DND-41 (cell line): ENCODE measurements at regions not wholly inside any gene's neighbourhood (a gene's known extent, or its start where the extent isn't known, plus 50 kb on each side); places are given as distances from the start of the nearest gene placed in this dataset.

Experiments used
- EZH2 ChIP-seq: IDR thresholded peaks from 3 replicates; pipeline ENCODE4 v1.6.1; 2012; ENCODE audit warnings: borderline replicate concordance, low read depth, mild to moderate bottlenecking, moderate library complexity, low read length, inconsistent platforms; ENCODE audit not compliant: severe bottlenecking
- TF ChIP-seq, protein P1 (sequence below): IDR thresholded peaks from 2 replicates; pipeline ENCODE4 v1.5.1; 2012; ENCODE audit warnings: borderline replicate concordance, low read length, moderate library complexity, mild to moderate bottlenecking; ENCODE audit not compliant: poor library complexity, severe bottlenecking; ENCODE audit errors: extremely low read depth

DNA sequence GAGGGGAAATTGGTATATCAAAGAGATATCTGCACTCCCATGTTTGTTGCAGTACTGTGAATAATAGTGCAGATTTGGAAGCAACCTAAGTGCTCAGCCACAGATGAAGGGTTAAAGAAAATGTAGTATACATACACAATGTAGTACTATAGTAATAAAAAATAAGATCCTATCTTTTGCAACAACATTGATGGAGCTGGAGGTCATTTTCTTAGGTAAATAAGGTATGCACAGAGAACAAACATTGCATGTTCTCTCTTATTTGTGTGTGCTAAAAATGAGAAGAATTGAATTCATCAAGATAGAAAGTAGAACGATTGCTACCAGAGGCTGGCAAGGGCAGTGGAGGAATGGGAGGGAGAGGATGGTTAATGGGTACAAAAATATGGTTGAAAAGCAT lies 117.9 kb upstream of the TRAM1L1 start:
- TF ChIP-seq, protein P1, sequence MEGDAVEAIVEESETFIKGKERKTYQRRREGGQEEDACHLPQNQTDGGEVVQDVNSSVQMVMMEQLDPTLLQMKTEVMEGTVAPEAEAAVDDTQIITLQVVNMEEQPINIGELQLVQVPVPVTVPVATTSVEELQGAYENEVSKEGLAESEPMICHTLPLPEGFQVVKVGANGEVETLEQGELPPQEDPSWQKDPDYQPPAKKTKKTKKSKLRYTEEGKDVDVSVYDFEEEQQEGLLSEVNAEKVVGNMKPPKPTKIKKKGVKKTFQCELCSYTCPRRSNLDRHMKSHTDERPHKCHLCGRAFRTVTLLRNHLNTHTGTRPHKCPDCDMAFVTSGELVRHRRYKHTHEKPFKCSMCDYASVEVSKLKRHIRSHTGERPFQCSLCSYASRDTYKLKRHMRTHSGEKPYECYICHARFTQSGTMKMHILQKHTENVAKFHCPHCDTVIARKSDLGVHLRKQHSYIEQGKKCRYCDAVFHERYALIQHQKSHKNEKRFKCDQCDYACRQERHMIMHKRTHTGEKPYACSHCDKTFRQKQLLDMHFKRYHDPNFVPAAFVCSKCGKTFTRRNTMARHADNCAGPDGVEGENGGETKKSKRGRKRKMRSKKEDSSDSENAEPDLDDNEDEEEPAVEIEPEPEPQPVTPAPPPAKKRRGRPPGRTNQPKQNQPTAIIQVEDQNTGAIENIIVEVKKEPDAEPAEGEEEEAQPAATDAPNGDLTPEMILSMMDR, result no peak
- no peak for TF ChIP-seq EZH2
